Mammary epithelial cell (primary cell): ENCODE measurements at regions not wholly inside any gene's neighbourhood (a gene's known extent, or its start where the extent isn't known, plus 50 kb on each side); places are given as distances from the start of the nearest gene placed in this dataset.

Experiments
- CTCF ChIP-seq, 2 donors: IDR thresholded peaks in 1 of 2; conservative IDR thresholded peaks in 1 of 2; 2 replicates each; pipeline ENCODE4 v1.5.1; 2011 to 2012; ENCODE audit warnings: inconsistent platforms in 2 of 2, low read length in 2 of 2, mild to moderate bottlenecking in 2 of 2, control low read depth in 1 of 2, low read depth in 1 of 2; ENCODE audit not compliant: insufficient read depth in 1 of 2; ENCODE audit errors: extremely low read depth in 1 of 2
- EZH2 ChIP-seq: IDR thresholded peaks from 2 replicates; pipeline ENCODE4 v1.6.1; 2012; ENCODE audit warnings: low read length, inconsistent platforms, borderline replicate concordance

DNA sequence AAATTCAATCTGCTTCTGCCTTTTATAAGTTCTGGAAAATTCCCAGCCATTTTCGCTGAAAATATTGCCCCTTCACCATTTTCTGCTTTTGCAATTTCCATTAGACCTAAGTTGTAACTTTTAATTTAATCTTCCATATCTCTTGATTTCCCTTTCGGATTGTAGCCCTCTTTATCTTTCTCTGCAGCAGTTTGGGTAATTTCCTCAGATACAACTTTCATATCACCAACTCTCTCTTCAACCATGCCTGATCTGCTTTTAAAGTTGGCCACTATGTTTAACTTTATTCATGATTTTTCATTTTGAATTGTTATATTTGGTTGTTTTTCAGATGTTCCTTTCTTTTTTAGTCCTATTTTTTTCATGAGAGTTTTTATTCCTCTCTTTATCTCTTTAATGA is 157.0 kb upstream of the VLDLR start:
- TF ChIP-seq CTCF (conservative IDR thresholded peaks at IDR 0.05 in 1 of 2, IDR thresholded peaks at IDR 0.05 in 1 of 2; ENCODE audit: extremely low read depth in 1 of 2, insufficient read depth in 1 of 2, low read depth in 1 of 2, low read length in 2 of 2) (no peak), EZH2 (no peak)
